HG03196 (cell line): ENCODE measurements at regions not wholly inside any gene's neighbourhood (a gene's known extent, or its start where the extent isn't known, plus 50 kb on each side); places are given as distances from the start of the nearest gene placed in this dataset.

ENCODE experiments used
- ATAC-seq: cut with Tn5 transposase; IDR thresholded peaks from one replicate; pipeline ENCODE4 v1.9.1; 2021; ENCODE audit not compliant: unreplicated experiment

- no peak for ATAC-seq
Measured at GRCh38 chr1:187871177-187871845, 1042.6 kb downstream of the PLA2G4A start.

- ATAC-seq, result no peak
Measured at GRCh38 chr1:187872550-187872949, 1043.8 kb downstream of the PLA2G4A start.

GRCh38 chr1:187873126-187873525 is 1044.4 kb downstream of the PLA2G4A start:
- ATAC-seq, result no peak

GRCh38 chr1:187876775-187877174 is 1048.0 kb downstream of the PLA2G4A start:
- ATAC-seq, result no peak

GRCh38 chr1:187877220-187877619 is 1048.5 kb downstream of the PLA2G4A start:
- no peak for ATAC-seq

GRCh38 chr1:187878883-187879282 is 1050.1 kb downstream of the PLA2G4A start:
- ATAC-seq, result no peak

GRCh38 chr1:187883356-187883755 is 1054.6 kb downstream of the PLA2G4A start:
- no peak for ATAC-seq

- ATAC-seq, result no peak
Measured at GRCh38 chr1:187891993-187892682, 1063.4 kb downstream of the PLA2G4A start.

GRCh38 chr1:187892683-187893039 is 1063.9 kb downstream of the PLA2G4A start:
- no peak for ATAC-seq

- ATAC-seq, result no peak
Measured at GRCh38 chr1:187893471-187893870, 1064.7 kb downstream of the PLA2G4A start.

- no peak for ATAC-seq
Measured at GRCh38 chr1:187894349-187894748, 1065.6 kb downstream of the PLA2G4A start.

- no peak for ATAC-seq
Measured at GRCh38 chr1:187903223-187903622, 1074.5 kb downstream of the PLA2G4A start.

GRCh38 chr1:187909382-187909781 is 1080.6 kb downstream of the PLA2G4A start:
- ATAC-seq, result no peak

GRCh38 chr1:187911820-187912219 is 1083.1 kb downstream of the PLA2G4A start:
- no peak for ATAC-seq

GRCh38 chr1:187920976-187921375 is 1092.2 kb downstream of the PLA2G4A start:
- ATAC-seq, result no peak

- ATAC-seq, result no peak
Measured at GRCh38 chr1:187921426-187921825, 1092.7 kb downstream of the PLA2G4A start.

- no peak for ATAC-seq
Measured at GRCh38 chr1:187922255-187922654, 1093.5 kb downstream of the PLA2G4A start.

GRCh38 chr1:187924252-187924651 is 1095.5 kb downstream of the PLA2G4A start:
- no peak for ATAC-seq

GRCh38 chr1:187928288-187928687 is 1099.5 kb downstream of the PLA2G4A start:
- peak; percentile 69 for ATAC-seq

- ATAC-seq, result no peak
Measured at GRCh38 chr1:187928696-187929095, 1099.9 kb downstream of the PLA2G4A start.

GRCh38 chr1:187931776-187932175 is 1103.0 kb downstream of the PLA2G4A start:
- ATAC-seq, result no peak

- ATAC-seq, result no peak
Measured at GRCh38 chr1:187933562-187934419, 1105.0 kb downstream of the PLA2G4A start.
